Neural cell (in vitro differentiated cells): ENCODE measurements at regions not wholly inside any gene's neighbourhood (a gene's known extent, or its start where the extent isn't known, plus 50 kb on each side); places are given as distances from the start of the nearest gene placed in this dataset.

Source experiments
- CTCF ChIP-seq: fragments of 450-650 bp; IDR thresholded peaks from 2 replicates; pipeline ENCODE4 v1.5.1; 2014; ENCODE audit warnings: antibody characterized with exemption, mild to moderate bottlenecking, moderate library complexity; ENCODE audit not compliant: poor library complexity, severe bottlenecking
- RAD21 ChIP-seq: fragments of 450-650 bp; conservative IDR thresholded peaks from 2 replicates; pipeline ENCODE4 v1.6.1; 2014; ENCODE audit warnings: antibody characterized with exemption, mild to moderate bottlenecking, moderate library complexity

GRCh38 chr1:102186536-102186935, 189.8 kb upstream of the OLFM3 start:
- TF ChIP-seq RAD21 (no peak), CTCF (no peak)
